HS-5 (cell line): ENCODE measurements at regions not wholly inside any gene's neighbourhood (a gene's known extent, or its start where the extent isn't known, plus 50 kb on each side); places are given as distances from the start of the nearest gene placed in this dataset.

Experiments used
- DNase-seq: peaks from one replicate; pipeline ENCODE4 v3.0.0-alpha.2; 2012; ENCODE audit warnings: low read depth

DNA sequence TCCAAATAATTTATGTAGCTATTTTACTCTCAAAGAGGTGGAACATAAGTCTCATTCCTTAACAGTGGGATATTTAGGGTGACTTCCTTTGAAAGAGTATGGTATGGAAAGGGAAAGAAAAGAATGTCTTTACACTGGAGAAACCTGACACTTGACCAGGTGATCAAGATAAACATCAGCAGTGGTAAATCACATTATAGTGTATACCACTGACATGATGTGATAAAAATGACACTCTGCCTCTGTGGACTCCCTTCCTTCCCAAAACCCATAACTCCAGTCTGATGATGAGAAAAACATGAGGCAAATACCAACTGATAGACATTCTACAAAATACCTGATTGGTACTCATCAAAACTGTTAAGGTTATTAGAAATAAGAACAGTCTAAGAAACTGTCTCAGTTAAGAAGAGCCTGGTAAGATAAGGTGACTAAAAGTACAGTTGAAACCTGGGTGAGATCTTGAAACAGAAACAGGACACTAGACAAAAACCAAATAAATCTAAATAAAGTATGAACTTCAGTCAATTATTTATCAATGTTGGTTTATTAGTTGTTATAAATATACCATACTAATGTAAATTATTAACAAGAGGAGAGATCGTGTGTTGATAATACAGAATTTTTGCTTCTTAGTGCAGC, 144.2 kb upstream of the PCDH18 start:
- DNase-seq, result no peak

GRCh38 chr4:137674066-137674465, 141.8 kb upstream of the PCDH18 start:
- peak; percentile 46 for DNase-seq

GRCh38 chr4:137668885-137669545, 136.7 kb upstream of the PCDH18 start:
- DNase-seq, result no peak

DNA sequence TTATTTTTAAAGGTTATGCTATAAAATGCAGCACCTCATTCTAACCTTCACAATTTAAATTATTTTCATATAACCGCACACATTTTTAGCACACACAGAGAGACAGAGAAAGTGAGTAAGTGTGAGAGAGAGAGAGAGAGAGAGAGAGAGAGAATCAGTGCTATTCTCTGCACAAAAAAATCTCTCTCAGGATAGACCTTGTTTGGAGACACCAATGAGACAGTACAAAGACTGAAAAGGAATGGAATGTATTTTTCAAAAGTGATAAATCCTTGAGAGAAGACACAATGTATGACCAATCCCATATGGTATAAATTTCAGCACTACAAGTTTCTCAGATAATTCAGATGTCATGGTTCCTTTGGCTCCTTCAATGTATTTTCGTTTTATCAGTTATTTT, 132.1 kb upstream of the PCDH18 start:
- DNase-seq, result no peak

GRCh38 chr4:137664046-137664387, 131.7 kb upstream of the PCDH18 start:
- DNase-seq, result peak; percentile 56

DNA sequence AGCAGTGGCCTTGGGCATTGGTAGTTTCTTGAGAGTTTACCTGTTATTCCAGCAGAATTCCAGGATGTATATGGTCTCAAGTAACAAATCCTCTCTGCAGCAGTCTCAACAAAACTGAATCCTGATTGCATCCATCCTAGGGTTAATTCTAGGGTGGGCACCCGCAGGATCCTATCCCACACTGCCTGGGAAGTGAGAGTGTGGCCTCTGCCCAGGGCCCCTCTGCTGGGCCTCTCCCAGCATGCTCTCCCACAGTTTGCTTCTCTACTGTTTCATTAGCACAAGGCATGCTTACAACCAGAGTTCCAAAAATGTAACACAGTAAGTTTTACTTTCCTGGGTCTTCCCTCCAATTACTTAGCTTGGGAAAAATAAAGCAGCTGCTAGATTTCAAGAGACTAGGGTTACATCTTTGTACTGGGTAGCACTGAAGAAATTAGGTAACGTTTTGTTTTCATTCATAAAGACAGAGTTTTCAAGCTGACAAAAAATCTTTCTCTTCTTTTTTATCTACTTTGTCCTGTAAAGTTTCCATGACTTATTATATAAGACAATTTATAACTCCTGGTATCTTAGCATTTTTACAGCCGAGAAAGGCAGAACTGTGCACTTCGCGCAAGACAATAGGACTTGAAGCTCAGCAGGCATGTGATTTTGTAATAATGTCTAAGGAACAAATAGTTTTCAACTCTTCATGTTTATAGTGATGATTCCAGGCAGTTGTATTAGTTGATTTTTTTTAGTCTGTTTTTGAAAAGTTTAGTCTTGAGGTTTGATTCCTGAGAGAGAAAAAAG, 131.2 kb upstream of the PCDH18 start:
- no peak for DNase-seq

DNA sequence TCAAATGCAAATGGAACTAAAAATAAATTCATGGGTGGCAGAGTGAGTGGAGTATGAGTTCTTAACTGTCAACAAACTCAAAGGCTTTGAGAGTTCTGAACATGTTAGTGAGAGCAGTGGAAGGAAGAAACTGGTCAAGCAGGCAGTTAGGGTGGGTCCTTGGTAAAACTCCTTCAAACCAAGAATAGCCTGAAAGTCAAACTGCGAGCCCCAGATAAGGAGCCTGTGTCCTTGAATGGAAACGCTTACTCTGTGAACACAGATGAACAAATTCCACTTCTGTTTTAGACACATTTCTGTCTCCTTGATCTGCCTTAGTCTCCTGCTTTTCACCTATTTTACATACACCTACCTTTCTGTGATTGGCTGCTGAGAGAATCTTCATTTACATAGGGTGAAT, 129.4 kb upstream of the PCDH18 start:
- no peak for DNase-seq

DNA sequence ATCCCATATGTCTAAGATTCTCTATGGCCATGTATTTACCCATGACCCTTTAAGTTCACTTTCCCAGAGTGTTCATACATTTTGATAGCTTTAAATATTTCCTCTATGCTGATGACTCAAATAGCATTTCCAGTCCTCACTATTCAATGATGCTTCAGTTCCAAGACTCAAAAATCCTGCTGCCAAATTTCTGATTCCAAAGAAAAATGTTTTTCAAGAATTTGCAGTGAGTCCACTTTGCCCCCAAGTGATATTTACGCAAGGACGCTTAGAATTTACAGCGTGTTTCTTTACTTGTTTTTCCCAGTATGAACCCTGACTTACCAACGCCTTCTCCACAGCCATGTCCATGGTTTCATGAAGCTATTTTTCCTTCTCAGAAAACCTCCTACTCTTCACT, 127.9 kb upstream of the PCDH18 start:
- no peak for DNase-seq

- no peak for DNase-seq
These were observed 127.1 kb upstream of the PCDH18 start for GRCh38 chr4:137659431-137659830.

- DNase-seq, result no peak
These were observed 124.4 kb upstream of the PCDH18 start for GRCh38 chr4:137656661-137657060.

DNA sequence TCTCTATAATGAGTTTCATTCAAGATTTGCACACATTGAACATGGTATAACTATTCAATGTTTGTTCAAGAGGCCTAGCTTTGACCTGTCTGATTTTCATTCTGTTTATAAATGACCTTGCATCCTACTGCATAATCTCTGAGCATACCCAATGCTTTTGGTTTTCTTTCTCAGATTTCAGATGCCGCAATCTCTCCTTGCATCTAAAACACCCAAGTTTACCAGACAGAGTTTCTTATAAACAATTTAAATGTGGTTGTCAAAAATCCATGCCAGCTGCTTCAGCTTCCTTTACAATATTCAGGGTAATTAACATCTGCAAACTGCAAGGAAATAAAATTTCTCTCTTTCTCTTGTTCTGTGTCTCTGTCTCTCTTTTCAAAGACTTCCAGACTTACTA, 123.0 kb upstream of the PCDH18 start:
- no peak for DNase-seq

GRCh38 chr4:137651128-137651527, 118.8 kb upstream of the PCDH18 start:
- no peak for DNase-seq

GRCh38 chr4:137649711-137650450, 117.6 kb upstream of the PCDH18 start:
- no peak for DNase-seq

DNA sequence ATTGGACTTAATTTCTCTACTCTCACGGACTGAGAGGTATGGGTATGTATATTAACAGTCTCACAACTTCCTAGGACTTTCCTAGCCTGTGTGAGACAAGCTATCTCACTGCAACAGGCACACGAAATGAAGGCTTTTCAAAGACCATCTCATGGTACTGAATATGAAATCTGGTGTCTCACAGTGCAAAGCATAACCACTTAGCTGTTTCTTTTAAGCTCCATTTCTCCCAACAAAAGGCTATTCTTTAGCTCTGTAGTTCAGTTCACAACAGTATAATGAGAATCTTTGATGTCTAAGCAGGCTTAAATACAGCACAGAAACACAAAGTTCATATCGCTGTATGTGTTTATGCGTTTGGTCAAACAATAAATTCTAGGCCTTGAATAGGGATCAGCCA, 116.2 kb upstream of the PCDH18 start:
- DNase-seq, result no peak

- DNase-seq, result no peak
These were observed 115.1 kb upstream of the PCDH18 start for GRCh38 chr4:137647375-137647774.

DNA sequence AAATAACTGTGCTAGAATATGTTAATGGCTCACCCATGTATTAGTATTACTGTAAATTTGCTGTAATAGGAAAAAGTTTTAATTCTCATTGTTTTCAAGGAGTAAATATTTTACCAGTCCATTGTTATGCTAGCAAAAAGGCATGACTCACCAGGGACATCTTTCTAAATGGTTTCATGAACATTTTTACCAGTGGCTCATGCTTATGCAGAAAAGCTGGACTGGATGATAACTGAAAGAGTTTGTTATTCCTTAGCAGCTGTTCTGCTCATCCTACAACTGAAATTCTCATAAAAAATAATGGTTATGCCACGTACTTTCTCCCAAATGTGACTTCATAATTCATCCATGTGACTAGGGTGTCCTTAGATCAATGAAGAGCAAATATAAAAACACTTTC, 111.9 kb upstream of the PCDH18 start:
- no peak for DNase-seq

- DNase-seq, result no peak
These were observed 109.2 kb upstream of the PCDH18 start for GRCh38 chr4:137641544-137641943.

GRCh38 chr4:137640838-137641158, 108.5 kb upstream of the PCDH18 start:
- DNase-seq, result no peak

DNA sequence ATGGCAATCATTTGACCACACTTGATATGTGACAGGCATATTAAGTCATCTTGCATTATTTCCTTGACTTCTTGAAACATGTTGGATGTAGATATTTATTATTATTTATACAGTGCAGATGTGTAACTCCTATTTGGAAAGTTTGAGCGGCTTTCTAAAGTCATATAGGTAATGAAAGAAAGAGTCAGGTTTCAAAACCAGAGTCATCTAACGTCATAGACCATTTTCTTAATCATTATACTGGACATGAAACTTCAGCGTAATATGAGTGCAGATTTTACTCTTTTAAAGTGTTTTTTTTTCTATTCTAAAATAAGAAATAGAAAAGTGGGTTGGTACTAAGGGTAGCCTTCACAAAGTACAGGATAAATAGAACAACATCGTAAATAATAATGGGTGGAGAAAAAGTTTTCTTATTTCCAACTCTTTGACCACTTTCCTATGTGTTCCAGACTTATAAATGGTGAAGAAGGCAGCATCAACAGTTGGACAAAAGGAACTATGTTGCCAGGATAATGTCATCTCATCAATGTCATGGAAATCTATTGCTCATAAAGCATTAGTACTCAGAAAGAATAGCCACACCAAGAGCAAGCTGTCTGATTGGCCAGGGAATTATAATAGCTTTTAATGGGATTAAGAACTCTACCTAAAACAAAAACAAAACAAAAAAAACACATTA, 108.0 kb upstream of the PCDH18 start:
- DNase-seq, result no peak

DNA sequence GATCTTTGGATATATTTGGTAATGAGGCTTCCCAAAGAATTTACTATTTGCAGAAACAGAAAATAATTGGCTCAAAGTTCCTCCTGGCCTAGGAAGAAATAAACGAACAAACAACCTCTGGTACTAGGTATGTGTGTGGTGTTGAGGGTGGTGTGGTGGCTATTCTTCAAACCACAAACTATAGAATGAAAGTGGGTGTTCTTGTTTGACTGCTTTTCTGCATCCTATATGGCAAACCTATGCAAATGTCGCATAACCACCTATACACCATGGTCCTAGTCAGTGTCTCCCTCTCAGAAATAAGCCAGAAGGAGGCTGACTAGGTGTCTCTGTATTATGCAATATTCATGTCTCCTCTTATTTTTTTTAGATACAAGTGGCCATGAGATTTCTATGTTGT, 106.6 kb upstream of the PCDH18 start:
- no peak for DNase-seq

DNA sequence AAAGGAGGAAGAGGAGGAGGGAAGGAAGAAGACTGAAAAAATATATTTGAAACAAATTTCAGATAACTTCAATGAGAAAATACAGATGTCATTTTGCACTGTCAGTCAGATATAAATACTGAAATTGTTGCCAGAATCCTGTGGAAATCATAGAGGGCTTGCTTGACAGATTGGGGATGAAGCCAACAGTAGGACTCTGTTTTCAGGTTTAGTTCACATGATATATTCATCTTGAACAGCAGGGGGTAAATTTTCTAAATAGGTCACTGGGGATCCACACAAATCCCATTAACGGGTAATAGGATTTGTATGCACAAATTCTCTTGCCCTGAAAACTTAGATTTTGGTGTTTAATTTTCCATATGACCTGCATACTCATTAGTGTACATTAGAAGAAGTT, 103.3 kb upstream of the PCDH18 start:
- DNase-seq, result no peak

- peak; percentile 36 for DNase-seq
These were observed 102.8 kb upstream of the PCDH18 start for GRCh38 chr4:137635108-137635507.
